ENCODE measurements at regions not wholly inside any gene's neighbourhood (a gene's known extent, or its start where the extent isn't known, plus 50 kb on each side); places are given as distances from the start of the nearest gene placed in this dataset.

DNA sequence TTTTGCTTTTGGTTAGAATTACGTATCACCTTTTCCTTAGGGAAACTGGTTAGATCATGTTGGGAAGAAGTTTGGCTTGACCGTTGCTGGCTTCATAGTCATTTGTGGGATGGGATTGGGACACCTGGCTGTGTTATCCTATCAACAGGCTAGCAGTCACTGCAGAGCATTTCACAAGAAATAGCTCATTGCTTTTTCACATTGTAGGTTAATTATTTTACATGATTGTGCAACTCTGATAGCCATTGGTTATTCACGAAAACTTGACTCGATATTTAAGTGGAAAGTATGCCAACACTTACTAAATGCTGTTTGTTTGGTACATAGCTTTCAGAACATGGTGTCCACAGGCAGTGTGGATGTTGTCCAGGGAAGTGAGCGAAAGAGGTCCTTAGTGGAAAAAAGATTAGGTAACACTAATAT, 89.4 kb downstream of the NKX2-1 start:
- Histone ChIP-seq H3K27ac (no peak overlapping the region), H3K36me3 (no peaks in the 10 kb centered on the region), H3K4me1 (no peaks in the 10 kb centered on the region), H3K27me3 (peaks cover 0 to 12% (median 3%) of the 10 kb centered on the region in 7 donors), H3K9me3 (no peaks in the 10 kb centered on the region), H3K4me3 (no peak overlapping the region)
- DNase-seq (no peak), ATAC-seq (no peak)
- WGBS, 2 donors = 72 to 76% methylated on average over 5 of the region's 5 CpGs
- intact Hi-C loops (cut with DNase I) = no loop called here
- TF ChIP-seq, protein P1, sequence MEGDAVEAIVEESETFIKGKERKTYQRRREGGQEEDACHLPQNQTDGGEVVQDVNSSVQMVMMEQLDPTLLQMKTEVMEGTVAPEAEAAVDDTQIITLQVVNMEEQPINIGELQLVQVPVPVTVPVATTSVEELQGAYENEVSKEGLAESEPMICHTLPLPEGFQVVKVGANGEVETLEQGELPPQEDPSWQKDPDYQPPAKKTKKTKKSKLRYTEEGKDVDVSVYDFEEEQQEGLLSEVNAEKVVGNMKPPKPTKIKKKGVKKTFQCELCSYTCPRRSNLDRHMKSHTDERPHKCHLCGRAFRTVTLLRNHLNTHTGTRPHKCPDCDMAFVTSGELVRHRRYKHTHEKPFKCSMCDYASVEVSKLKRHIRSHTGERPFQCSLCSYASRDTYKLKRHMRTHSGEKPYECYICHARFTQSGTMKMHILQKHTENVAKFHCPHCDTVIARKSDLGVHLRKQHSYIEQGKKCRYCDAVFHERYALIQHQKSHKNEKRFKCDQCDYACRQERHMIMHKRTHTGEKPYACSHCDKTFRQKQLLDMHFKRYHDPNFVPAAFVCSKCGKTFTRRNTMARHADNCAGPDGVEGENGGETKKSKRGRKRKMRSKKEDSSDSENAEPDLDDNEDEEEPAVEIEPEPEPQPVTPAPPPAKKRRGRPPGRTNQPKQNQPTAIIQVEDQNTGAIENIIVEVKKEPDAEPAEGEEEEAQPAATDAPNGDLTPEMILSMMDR (IDR thresholded peaks at IDR 0.05) = no peak

DNA sequence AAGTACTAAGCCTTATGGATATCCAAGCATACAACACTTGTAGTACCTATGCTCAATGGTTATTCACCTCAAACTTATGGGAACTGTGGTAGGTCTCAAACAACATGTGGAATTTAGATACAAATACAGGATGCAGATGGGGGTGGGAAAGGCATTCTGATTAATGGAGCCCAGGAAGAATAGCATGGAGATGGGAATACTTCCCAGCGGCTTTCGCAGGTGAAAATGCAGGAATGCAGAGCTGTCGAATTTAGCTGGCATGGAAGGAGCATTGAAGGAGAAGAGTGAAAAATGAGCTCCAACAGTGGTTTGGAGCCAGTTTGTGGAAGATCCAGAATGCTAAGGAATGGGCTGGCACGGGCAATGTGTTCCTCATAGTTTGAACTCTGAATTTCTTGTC, 89.9 kb downstream of the NKX2-1 start:
- 39 to 44% methylated on average over 4 of the region's 4 CpGs for WGBS, 2 donors
- Histone ChIP-seq H3K9me3 (no peaks in the 10 kb centered on the region), H3K4me3 (no peak overlapping the region), H3K27me3 (peaks cover 0 to 9% (median 0%) of the 10 kb centered on the region in 7 donors), H3K36me3 (no peaks in the 10 kb centered on the region), H3K27ac (no peak overlapping the region), H3K4me1 (no peaks in the 10 kb centered on the region)
- no peak for DNase-seq
- intact Hi-C loops (cut with DNase I) = no loop called here
- ATAC-seq = no peak
- TF ChIP-seq, protein P1 (IDR thresholded peaks at IDR 0.05) = no peak

DNA sequence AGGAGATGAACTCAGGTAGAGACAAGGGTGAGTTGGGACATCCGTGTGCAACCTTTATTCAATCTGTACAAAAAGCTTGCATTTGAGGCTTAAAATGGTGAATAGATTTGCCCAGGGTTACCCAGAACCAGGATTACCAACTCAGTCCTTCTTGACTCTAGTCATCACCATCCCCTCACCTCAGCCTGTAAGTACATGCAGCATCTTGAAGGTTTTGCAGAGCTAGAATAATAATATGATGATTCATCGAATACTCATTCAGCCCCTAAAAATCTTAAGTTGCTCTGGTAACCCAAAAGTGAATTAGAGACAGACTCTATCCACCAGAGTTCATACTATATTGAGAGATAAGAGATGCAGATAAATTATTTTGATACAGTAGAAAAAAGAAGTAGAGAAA, 90.3 kb downstream of the NKX2-1 start:
- peaks cover 0 to 9% (median 0%) of the 10 kb centered on the region in 7 donors for H3K27me3 ChIP-seq
- DNase-seq (no peak), ATAC-seq (no peak)
- H3K9me3 ChIP-seq = no peaks in the 10 kb centered on the region
- intact Hi-C loops (cut with DNase I) = no loop called here
- WGBS, 2 donors = 77 to 81% methylated on average over 2 of the region's 2 CpGs
- no peaks in the 10 kb centered on the region for H3K36me3 ChIP-seq
- H3K27ac ChIP-seq = no peak overlapping the region
- H3K4me1 ChIP-seq = no peaks in the 10 kb centered on the region
- H3K4me3 ChIP-seq = no peak overlapping the region
- TF ChIP-seq, protein P1 (IDR thresholded peaks at IDR 0.05) = no peak

DNA sequence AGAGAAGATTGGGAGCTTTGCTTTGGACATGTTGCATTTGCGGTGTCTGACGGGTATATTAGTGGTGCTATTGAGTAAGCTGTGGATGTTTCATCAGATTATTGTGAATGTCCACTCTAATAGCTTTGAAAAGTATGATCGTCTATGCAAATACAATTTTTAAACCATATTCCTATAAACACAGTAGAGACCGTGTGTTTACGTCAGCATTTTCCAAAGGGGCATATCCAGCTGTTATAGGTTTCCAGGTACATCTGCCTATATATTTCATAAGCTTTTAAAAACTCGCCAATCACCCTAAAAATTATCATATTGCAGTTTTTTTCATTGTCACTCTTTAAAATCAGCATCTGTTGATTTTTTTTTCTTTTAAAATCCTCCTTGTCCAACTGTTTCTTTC, 91.7 kb downstream of the NKX2-1 start:
- Histone ChIP-seq H3K4me1 (no peaks in the 10 kb centered on the region), H3K9me3 (no peaks in the 10 kb centered on the region), H3K4me3 (no peak overlapping the region), H3K27me3 (peaks cover 0 to 3% (median 0%) of the 10 kb centered on the region in 7 donors), H3K36me3 (no peaks in the 10 kb centered on the region), H3K27ac (no peak overlapping the region)
- ATAC-seq (no peak), DNase-seq (no peak)
- intact Hi-C loops (cut with DNase I) = no loop called here
- 73 to 85% methylated on average over 6 of the region's 6 CpGs for WGBS, 2 donors
- TF ChIP-seq, protein P1 (IDR thresholded peaks at IDR 0.05) = no peak
